Sigmoid colon (tissue), 6 donors: ENCODE measurements at regions not wholly inside any gene's neighbourhood (a gene's known extent, or its start where the extent isn't known, plus 50 kb on each side); places are given as distances from the start of the nearest gene placed in this dataset.

Experiments
- DNase-seq: peaks from one replicate; pipeline ENCODE4 v3.0.0-alpha.2; 2019
- H3K27ac ChIP-seq, 4 donors: fragments of 200-600 bp; sonication (generic); one replicate each; pipeline ENCODE4 v1.5.1; 2016 to 2019; ENCODE audit warnings: mild to moderate bottlenecking in 1 of 4
- H3K27me3 ChIP-seq, 3 donors: fragments of 200-600 bp; sonication (generic); one replicate each; pipeline ENCODE4 v1.5.1; 2019; ENCODE audit warnings: mild to moderate bottlenecking in 1 of 3
- H3K36me3 ChIP-seq, 4 donors: fragments of 200-600 bp; sonication (generic); one replicate each; pipeline ENCODE4 v1.5.1; 2016 to 2019
- H3K4me1 ChIP-seq, 4 donors: fragments of 200-600 bp; sonication (generic); one replicate each; pipeline ENCODE4 v1.5.1; 2017 to 2019
- H3K4me3 ChIP-seq, 4 donors: fragments of 200-600 bp; sonication (generic); one replicate each; pipeline ENCODE4 v1.5.1; 2017 to 2019; ENCODE audit warnings: mild to moderate bottlenecking in 2 of 4, moderate library complexity in 1 of 4
- H3K9me3 ChIP-seq, 4 donors: fragments of 200-600 bp in 3 of 4; sonication (generic) in 3 of 4; one replicate each; pipeline versions ENCODE4 v1.5.1 to v1.6.1; 2013 to 2019
- EP300 ChIP-seq, 4 donors: sonication (generic); formaldehyde crosslinking; IDR thresholded peaks; one replicate each; pipeline ENCODE4 v1.6.1; 2017; ENCODE audit warnings: antibody characterized with exemption in 4 of 4
- POLR2A ChIP-seq, 2 donors: fragments of 450-650 bp; IDR thresholded peaks; one replicate each; pipeline ENCODE4 v1.6.1; 2016; ENCODE audit warnings: antibody characterized with exemption in 2 of 2, mild to moderate bottlenecking in 2 of 2, moderate library complexity in 2 of 2
- POLR2AphosphoS5 ChIP-seq, 4 donors: sonication (generic); formaldehyde crosslinking; IDR thresholded peaks; one replicate each; pipeline ENCODE4 v1.6.1; 2017; ENCODE audit warnings: antibody characterized with exemption in 4 of 4
- WGBS, 2 donors: extraction: QIAGEN DNeasy Blood & Tissue Kit; methylation state at CpG; one replicate each; pipeline ENCODE4 v1.1.7; 2013; 5-methylcytosine and 5-hydroxymethylcytosine counted together
- intact Hi-C: fragments of 100-400 bp; cut with DNase I; formaldehyde crosslinking; loops from one replicate; pipeline ENCODE4 v1.15.1; 2023
- TF ChIP-seq, protein P1 (sequence below), 4 experiments: fragments of 450-650 bp in 3 of 4; fragments of 200-600 bp in 1 of 4; IDR thresholded peaks; one replicate each; pipeline ENCODE4 v1.5.1; 2016 to 2019; ENCODE audit warnings: antibody characterized with exemption in 4 of 4, mild to moderate bottlenecking in 3 of 4, moderate library complexity in 2 of 4
- donor health status: healthy with polysubstance abuse.
- donor health status: healthy.

DNA sequence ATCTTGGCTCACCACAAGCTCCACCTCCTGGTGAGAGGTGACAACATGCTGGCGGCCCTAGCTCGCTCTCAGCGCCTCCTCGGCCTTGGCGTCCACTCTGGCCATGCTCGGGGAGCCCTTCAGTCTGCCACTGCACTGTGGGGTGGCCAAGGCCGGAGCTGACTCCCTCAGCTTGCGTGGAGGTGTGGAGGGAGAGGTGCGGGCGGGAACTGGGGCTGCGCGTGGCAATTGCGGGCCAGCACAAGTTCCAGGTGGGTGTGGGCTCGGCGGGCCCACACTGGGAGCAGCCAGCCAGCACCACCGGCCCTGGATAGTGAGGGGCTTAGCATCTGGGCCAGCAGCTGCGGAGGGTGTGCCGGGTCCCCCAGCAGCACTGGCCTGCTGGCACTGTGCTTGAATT lies 275.7 kb upstream of the P2RY1 start:
- H3K36me3 ChIP-seq: no peaks in the 10 kb centered on the region
- intact Hi-C loops: no loop called here
- DNase-seq: no peak
- H3K9me3 ChIP-seq: no peaks in the 10 kb centered on the region
- TF ChIP-seq POLR2AphosphoS5 (IDR thresholded peaks at IDR 0.05): no peak
- TF ChIP-seq EP300 (IDR thresholded peaks at IDR 0.05): no peak
- TF ChIP-seq, protein P1, sequence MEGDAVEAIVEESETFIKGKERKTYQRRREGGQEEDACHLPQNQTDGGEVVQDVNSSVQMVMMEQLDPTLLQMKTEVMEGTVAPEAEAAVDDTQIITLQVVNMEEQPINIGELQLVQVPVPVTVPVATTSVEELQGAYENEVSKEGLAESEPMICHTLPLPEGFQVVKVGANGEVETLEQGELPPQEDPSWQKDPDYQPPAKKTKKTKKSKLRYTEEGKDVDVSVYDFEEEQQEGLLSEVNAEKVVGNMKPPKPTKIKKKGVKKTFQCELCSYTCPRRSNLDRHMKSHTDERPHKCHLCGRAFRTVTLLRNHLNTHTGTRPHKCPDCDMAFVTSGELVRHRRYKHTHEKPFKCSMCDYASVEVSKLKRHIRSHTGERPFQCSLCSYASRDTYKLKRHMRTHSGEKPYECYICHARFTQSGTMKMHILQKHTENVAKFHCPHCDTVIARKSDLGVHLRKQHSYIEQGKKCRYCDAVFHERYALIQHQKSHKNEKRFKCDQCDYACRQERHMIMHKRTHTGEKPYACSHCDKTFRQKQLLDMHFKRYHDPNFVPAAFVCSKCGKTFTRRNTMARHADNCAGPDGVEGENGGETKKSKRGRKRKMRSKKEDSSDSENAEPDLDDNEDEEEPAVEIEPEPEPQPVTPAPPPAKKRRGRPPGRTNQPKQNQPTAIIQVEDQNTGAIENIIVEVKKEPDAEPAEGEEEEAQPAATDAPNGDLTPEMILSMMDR (IDR thresholded peaks at IDR 0.05): no peak
- no peak for TF ChIP-seq POLR2A (IDR thresholded peaks at IDR 0.05)
- peaks cover 0 to 14% (median 7%) of the 10 kb centered on the region in 4 donors for H3K4me1 ChIP-seq
- H3K27ac ChIP-seq: no peak overlapping the region
- H3K27me3 ChIP-seq: no peaks in the 10 kb centered on the region
- no peak overlapping the region for H3K4me3 ChIP-seq
- WGBS, 2 donors: 95 to 97% methylated on average over 18 of the region's 18 CpGs

- TF ChIP-seq, protein P1 (IDR thresholded peaks at IDR 0.05): no peak
- TF ChIP-seq POLR2A (IDR thresholded peaks at IDR 0.05) (no peak), POLR2AphosphoS5 (IDR thresholded peaks at IDR 0.05) (no peak), EP300 (IDR thresholded peaks at IDR 0.05) (no peak)
- no peaks in the 10 kb centered on the region for H3K4me1 ChIP-seq
- no peaks in the 10 kb centered on the region for H3K9me3 ChIP-seq
- H3K4me3 ChIP-seq: no peak overlapping the region
- no peaks in the 10 kb centered on the region for H3K36me3 ChIP-seq
- 91 to 94% methylated on average over 1 of the region's 1 CpG for WGBS, 2 donors
- no peak overlapping the region for H3K27ac ChIP-seq
- no peak for DNase-seq
- intact Hi-C loops: no loop called here
- no peaks in the 10 kb centered on the region for H3K27me3 ChIP-seq
Observed at GRCh38 chr3:152564459-152564858, 270.5 kb upstream of the P2RY1 start.

DNA sequence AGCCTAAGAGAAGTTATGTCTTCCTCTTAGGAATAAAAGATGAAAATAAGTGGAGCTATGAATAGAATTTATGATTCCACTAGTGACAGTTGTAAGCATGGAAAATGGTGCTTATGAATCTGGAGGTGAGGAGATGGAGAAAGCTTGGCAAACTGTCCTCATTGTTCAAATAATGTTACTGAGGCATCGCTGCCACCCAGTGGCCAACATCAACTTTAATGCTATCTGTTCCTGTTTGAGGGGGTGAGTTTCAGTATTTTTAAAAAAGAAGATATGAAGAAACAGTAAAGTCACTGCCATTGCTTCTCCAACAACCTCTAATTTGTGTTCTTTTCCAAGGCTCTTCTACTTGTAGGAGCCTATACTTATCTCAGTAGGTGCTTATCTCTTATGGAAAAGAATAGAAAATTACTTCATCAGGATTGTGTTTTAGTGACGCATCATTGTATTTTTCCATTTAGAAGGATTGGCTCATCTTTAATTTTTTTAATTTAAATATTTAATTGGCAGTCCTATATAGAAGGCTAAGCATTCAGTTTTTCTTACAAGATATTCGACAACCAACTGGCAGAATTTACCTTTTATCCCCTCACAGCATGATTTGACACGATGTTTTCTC lies 260.4 kb upstream of the P2RY1 start:
- Histone ChIP-seq H3K9me3 (no peaks in the 10 kb centered on the region), H3K4me3 (no peak overlapping the region), H3K27me3 (no peaks in the 10 kb centered on the region), H3K4me1 (no peaks in the 10 kb centered on the region), H3K27ac (no peak overlapping the region), H3K36me3 (no peaks in the 10 kb centered on the region)
- 71 to 72% methylated on average over 4 of the region's 4 CpGs for WGBS, 2 donors
- intact Hi-C loops: loop anchor here (10.0 kb wide), 1 partner anchor 70 kb away; no protein-coding TSS in a partner anchor
- TF ChIP-seq, protein P1 (IDR thresholded peaks at IDR 0.05): peak in 3 of 4 experiments; percentile 29 to 51 (median 34)
- TF ChIP-seq POLR2AphosphoS5 (IDR thresholded peaks at IDR 0.05) (no peak), EP300 (IDR thresholded peaks at IDR 0.05) (no peak), POLR2A (IDR thresholded peaks at IDR 0.05) (no peak)
- no peak for DNase-seq

- Histone ChIP-seq H3K27ac (no peak overlapping the region), H3K9me3 (no peaks in the 10 kb centered on the region), H3K4me3 (no peak overlapping the region), H3K27me3 (no peaks in the 10 kb centered on the region), H3K36me3 (no peaks in the 10 kb centered on the region), H3K4me1 (peaks cover 0 to 3% (median 0%) of the 10 kb centered on the region in 4 donors)
- DNase-seq: no peak
- intact Hi-C loops: loop anchor here (10.0 kb wide), 1 partner anchor 74 kb away; no protein-coding TSS in a partner anchor
- TF ChIP-seq, protein P1 (IDR thresholded peaks at IDR 0.05): no peak
- TF ChIP-seq EP300 (IDR thresholded peaks at IDR 0.05) (no peak), POLR2AphosphoS5 (IDR thresholded peaks at IDR 0.05) (no peak), POLR2A (IDR thresholded peaks at IDR 0.05) (no peak)
Observed at GRCh38 chr3:152578769-152579168, 256.2 kb upstream of the P2RY1 start.

DNA sequence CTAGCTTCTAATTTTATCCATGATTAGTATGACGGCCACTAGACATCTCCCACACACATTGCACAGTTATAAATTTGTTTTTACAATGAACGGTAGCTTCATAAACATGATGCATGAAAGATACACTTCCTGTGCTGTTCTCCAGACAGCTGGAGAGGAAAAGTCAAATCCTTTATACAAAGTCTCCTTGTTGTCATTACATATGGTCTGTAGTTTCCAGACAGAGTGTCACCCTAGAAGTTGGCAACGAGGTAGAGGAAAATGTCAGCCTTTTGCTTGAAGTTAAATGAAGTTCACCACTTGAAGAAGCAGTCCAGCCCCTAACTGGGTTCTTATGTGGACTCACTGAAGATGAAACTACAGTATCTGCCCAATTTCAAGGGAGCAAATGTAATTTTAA lies 253.0 kb upstream of the P2RY1 start:
- intact Hi-C loops: no loop called here
- H3K4me1 ChIP-seq: peaks cover 0 to 9% (median 0%) of the 10 kb centered on the region in 4 donors
- no peak for DNase-seq
- no peaks in the 10 kb centered on the region for H3K36me3 ChIP-seq
- no peaks in the 10 kb centered on the region for H3K9me3 ChIP-seq
- H3K4me3 ChIP-seq: no peak overlapping the region
- TF ChIP-seq POLR2AphosphoS5 (IDR thresholded peaks at IDR 0.05) (no peak), POLR2A (IDR thresholded peaks at IDR 0.05) (no peak), EP300 (IDR thresholded peaks at IDR 0.05) (no peak)
- TF ChIP-seq, protein P1 (IDR thresholded peaks at IDR 0.05): no peak
- no peak overlapping the region for H3K27ac ChIP-seq
- H3K27me3 ChIP-seq: no peaks in the 10 kb centered on the region
- 61 to 66% methylated on average over 3 of the region's 3 CpGs for WGBS, 2 donors
